H1 (cell line): ENCODE measurements at regions not wholly inside any gene's neighbourhood (a gene's known extent, or its start where the extent isn't known, plus 50 kb on each side); places are given as distances from the start of the nearest gene placed in this dataset.

ENCODE experiments used
- EGR1 ChIP-seq: IDR thresholded peaks from 2 replicates; pipeline ENCODE4 v1.6.1; 2011; ENCODE audit warnings: low read depth, low read length, borderline replicate concordance
- POLR2A ChIP-seq, 2 experiments: IDR thresholded peaks; 1 replicate in 1 of 2; 2 replicates in 1 of 2; pipeline ENCODE4 v1.6.1; 2011; ENCODE audit warnings: low read depth in 2 of 2, low read length in 2 of 2, mild to moderate bottlenecking in 2 of 2; ENCODE audit errors: control extremely low read depth in 1 of 2
- RFX5 ChIP-seq: IDR thresholded peaks from 2 replicates; pipeline ENCODE4 v1.6.1; 2011; ENCODE audit warnings: low read depth, low read length, improper control_type of control experiment, borderline replicate concordance
- SIX5 ChIP-seq: IDR thresholded peaks from 2 replicates; pipeline ENCODE4 v1.6.1; 2011; ENCODE audit warnings: mild to moderate bottlenecking, low read depth, low read length
- TAF7 ChIP-seq: optimal IDR thresholded peaks from 2 replicates; pipeline ENCODE3; 2011; ENCODE audit warnings: low read depth, mild to moderate bottlenecking, inconsistent platforms, low read length, moderate library complexity, borderline replicate concordance
- YY1 ChIP-seq: IDR thresholded peaks from 2 replicates; pipeline ENCODE4 v1.6.1; 2011; ENCODE audit warnings: low read depth, mild to moderate bottlenecking, low read length
- TF ChIP-seq, protein P1 (sequence below): IDR thresholded peaks from 2 replicates; pipeline ENCODE4 v1.6.1; 2011; ENCODE audit warnings: low read depth, mild to moderate bottlenecking, low read length; ENCODE audit not compliant: insufficient read depth

- TF ChIP-seq POLR2A (IDR thresholded peaks at IDR 0.05; ENCODE audit: control extremely low read depth in 1 of 2, low read depth in 2 of 2, low read length in 2 of 2) (no peak), SIX5 (no peak), TAF7 (no peak), RFX5 (no peak), YY1 (no peak), EGR1 (no peak)
- TF ChIP-seq, protein P1, sequence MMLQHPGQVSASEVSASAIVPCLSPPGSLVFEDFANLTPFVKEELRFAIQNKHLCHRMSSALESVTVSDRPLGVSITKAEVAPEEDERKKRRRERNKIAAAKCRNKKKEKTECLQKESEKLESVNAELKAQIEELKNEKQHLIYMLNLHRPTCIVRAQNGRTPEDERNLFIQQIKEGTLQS = no peak
These were observed 874.3 kb upstream of the ADAMTS5 start (continued) for GRCh38 chr21:27841084-27841672.
